DND-41 (cell line): ENCODE measurements at regions not wholly inside any gene's neighbourhood (a gene's known extent, or its start where the extent isn't known, plus 50 kb on each side); places are given as distances from the start of the nearest gene placed in this dataset.

Experiments used
- EZH2 ChIP-seq: IDR thresholded peaks from 3 replicates; pipeline ENCODE4 v1.6.1; 2012; ENCODE audit warnings: borderline replicate concordance, low read depth, mild to moderate bottlenecking, moderate library complexity, low read length, inconsistent platforms; ENCODE audit not compliant: severe bottlenecking
- TF ChIP-seq, protein P1 (sequence below): IDR thresholded peaks from 2 replicates; pipeline ENCODE4 v1.5.1; 2012; ENCODE audit warnings: borderline replicate concordance, low read length, moderate library complexity, mild to moderate bottlenecking; ENCODE audit not compliant: poor library complexity, severe bottlenecking; ENCODE audit errors: extremely low read depth

DNA sequence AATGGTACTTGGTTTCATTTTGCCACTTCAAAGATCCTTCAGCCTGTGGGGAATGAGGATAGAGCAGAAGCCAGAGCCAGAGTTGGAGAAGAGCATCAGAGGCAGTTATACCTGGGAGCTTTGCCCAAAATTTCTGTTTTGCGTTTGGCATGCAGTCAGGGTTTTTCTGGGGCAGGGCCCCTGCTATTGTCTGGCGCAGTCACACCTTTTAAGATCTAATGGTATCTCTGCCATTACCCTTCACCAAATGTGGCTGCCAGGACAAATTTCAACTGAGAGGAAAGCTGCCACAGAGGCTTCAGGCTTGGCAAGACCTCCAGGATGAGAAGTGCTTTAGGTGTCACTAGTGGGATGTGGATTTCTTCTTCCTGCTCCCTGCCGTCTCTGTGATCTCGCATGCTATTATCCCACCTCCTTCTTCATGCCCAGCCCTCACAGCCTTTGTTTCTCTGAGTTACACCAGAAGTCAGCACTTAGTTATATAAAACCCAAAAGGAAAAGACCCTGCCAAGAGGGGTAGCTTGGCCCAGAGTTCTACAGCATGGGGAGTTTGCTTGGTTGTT is 357.0 kb downstream of the TLE4 start:
- TF ChIP-seq, protein P1, sequence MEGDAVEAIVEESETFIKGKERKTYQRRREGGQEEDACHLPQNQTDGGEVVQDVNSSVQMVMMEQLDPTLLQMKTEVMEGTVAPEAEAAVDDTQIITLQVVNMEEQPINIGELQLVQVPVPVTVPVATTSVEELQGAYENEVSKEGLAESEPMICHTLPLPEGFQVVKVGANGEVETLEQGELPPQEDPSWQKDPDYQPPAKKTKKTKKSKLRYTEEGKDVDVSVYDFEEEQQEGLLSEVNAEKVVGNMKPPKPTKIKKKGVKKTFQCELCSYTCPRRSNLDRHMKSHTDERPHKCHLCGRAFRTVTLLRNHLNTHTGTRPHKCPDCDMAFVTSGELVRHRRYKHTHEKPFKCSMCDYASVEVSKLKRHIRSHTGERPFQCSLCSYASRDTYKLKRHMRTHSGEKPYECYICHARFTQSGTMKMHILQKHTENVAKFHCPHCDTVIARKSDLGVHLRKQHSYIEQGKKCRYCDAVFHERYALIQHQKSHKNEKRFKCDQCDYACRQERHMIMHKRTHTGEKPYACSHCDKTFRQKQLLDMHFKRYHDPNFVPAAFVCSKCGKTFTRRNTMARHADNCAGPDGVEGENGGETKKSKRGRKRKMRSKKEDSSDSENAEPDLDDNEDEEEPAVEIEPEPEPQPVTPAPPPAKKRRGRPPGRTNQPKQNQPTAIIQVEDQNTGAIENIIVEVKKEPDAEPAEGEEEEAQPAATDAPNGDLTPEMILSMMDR = no peak
- TF ChIP-seq EZH2 = no peak
